Esophagus muscularis mucosa (tissue), 4 donors: ENCODE measurements at regions not wholly inside any gene's neighbourhood (a gene's known extent, or its start where the extent isn't known, plus 50 kb on each side); places are given as distances from the start of the nearest gene placed in this dataset.

Source experiments
- CTCF ChIP-seq, 3 experiments: fragments of 200-600 bp in 2 of 3; fragments of 450-650 bp in 1 of 3; sonication (generic) in 2 of 3; IDR thresholded peaks; one replicate each; pipeline ENCODE4 v1.5.1; 2017 to 2019; ENCODE audit warnings: antibody characterized with exemption in 3 of 3, mild to moderate bottlenecking in 2 of 3, moderate library complexity in 1 of 3
- EP300 ChIP-seq: sonication (generic); formaldehyde crosslinking; IDR thresholded peaks from one replicate; pipeline ENCODE4 v1.6.1; 2017; ENCODE audit warnings: antibody characterized with exemption
- POLR2AphosphoS5 ChIP-seq, 2 donors: sonication (generic); formaldehyde crosslinking; IDR thresholded peaks; one replicate each; pipeline ENCODE4 v1.6.1; 2017; ENCODE audit warnings: antibody characterized with exemption in 2 of 2

GRCh38 chr18:78421392-78421791 lies 558.2 kb upstream of the SALL3 start:
- TF ChIP-seq CTCF (IDR thresholded peaks at IDR 0.05) = no peak
- no peak for TF ChIP-seq EP300
- no peak for TF ChIP-seq POLR2AphosphoS5 (IDR thresholded peaks at IDR 0.05)
